ENCODE measurements at regions not wholly inside any gene's neighbourhood (a gene's known extent, or its start where the extent isn't known, plus 50 kb on each side); places are given as distances from the start of the nearest gene placed in this dataset.

- H3K9me3 ChIP-seq, result no peaks in the 10 kb centered on the region
- H3K36me3 ChIP-seq, result no peaks in the 10 kb centered on the region
- H3K27ac ChIP-seq, result no peak overlapping the region
- TF ChIP-seq POLR2A (IDR thresholded peaks at IDR 0.05), result no peak
- TF ChIP-seq CTCF (IDR thresholded peaks at IDR 0.05), result no peak
- TF ChIP-seq EP300 (IDR thresholded peaks at IDR 0.05), result no peak
- DNase-seq, result no peak
- 63 to 69% (median 65%) methylated on average over 4 of the region's 4 CpGs for WGBS, 3 donors
- no peaks in the 10 kb centered on the region for H3K4me1 ChIP-seq (ENCODE audit: insufficient read depth)
- intact Hi-C loops (cut with DNase I), result no loop called here
- no peaks in the 10 kb centered on the region for H3K27me3 ChIP-seq
- H3K4me3 ChIP-seq, result no peak overlapping the region
Observed at GRCh38 chr10:18976696-18977251, 71.8 kb upstream of the MALRD1 start.

- Histone ChIP-seq H3K9me3 (no peaks in the 10 kb centered on the region), H3K4me1 (ENCODE audit: insufficient read depth) (no peaks in the 10 kb centered on the region), H3K27ac (no peak overlapping the region), H3K27me3 (no peaks in the 10 kb centered on the region), H3K36me3 (no peaks in the 10 kb centered on the region), H3K4me3 (no peak overlapping the region)
- no peak for DNase-seq
- TF ChIP-seq POLR2A (IDR thresholded peaks at IDR 0.05) (no peak), CTCF (IDR thresholded peaks at IDR 0.05) (no peak), EP300 (IDR thresholded peaks at IDR 0.05) (no peak)
- WGBS, 3 donors, result 40 to 59% (median 42%) methylated on average over 4 of the region's 4 CpGs
- intact Hi-C loops (cut with DNase I), result no loop called here
Observed at GRCh38 chr10:18980089-18980629, 68.4 kb upstream of the MALRD1 start.

- no peak overlapping the region for H3K27ac ChIP-seq
- TF ChIP-seq CTCF (IDR thresholded peaks at IDR 0.05) (no peak), EP300 (IDR thresholded peaks at IDR 0.05) (no peak), POLR2A (IDR thresholded peaks at IDR 0.05) (no peak)
- DNase-seq, result no peak
- H3K4me3 ChIP-seq, result no peak overlapping the region
- intact Hi-C loops (cut with DNase I), result no loop called here
- 28 to 52% (median 40%) methylated on average over 3 of the region's 3 CpGs for WGBS, 3 donors
- no peaks in the 10 kb centered on the region for H3K4me1 ChIP-seq (ENCODE audit: insufficient read depth)
- H3K9me3 ChIP-seq, result no peaks in the 10 kb centered on the region
- H3K27me3 ChIP-seq, result no peaks in the 10 kb centered on the region
- no peaks in the 10 kb centered on the region for H3K36me3 ChIP-seq
Observed at GRCh38 chr10:18984531-18984930, 64.1 kb upstream of the MALRD1 start.

- 79 to 94% (median 86%) methylated on average over 2 of the region's 2 CpGs for WGBS, 3 donors
- no peak for DNase-seq
- TF ChIP-seq CTCF (IDR thresholded peaks at IDR 0.05) (no peak), POLR2A (IDR thresholded peaks at IDR 0.05) (no peak), EP300 (IDR thresholded peaks at IDR 0.05) (no peak)
- Histone ChIP-seq H3K4me1 (ENCODE audit: insufficient read depth) (no peaks in the 10 kb centered on the region), H3K9me3 (no peaks in the 10 kb centered on the region), H3K36me3 (no peaks in the 10 kb centered on the region), H3K27ac (no peak overlapping the region), H3K4me3 (no peak overlapping the region), H3K27me3 (no peaks in the 10 kb centered on the region)
- intact Hi-C loops (cut with DNase I), result no loop called here
Observed at GRCh38 chr10:18988338-18988737, 60.3 kb upstream of the MALRD1 start.

Measured in ovary (tissue), 7 donors.